Nephron (organoid): ENCODE measurements at regions not wholly inside any gene's neighbourhood (a gene's known extent, or its start where the extent isn't known, plus 50 kb on each side); places are given as distances from the start of the nearest gene placed in this dataset.

Experiments
- H3K27ac Mint-ChIP-seq, 3 experiments: 2 replicates each; pipeline ENCODE4 v1.8.0; 2020; ENCODE audit warnings: mixed read lengths in 3 of 3, mild to moderate bottlenecking in 2 of 3, moderate library complexity in 1 of 3
- H3K27me3 Mint-ChIP-seq: 2 replicates; pipeline ENCODE4 v1.8.0; 2021; ENCODE audit warnings: low read depth, mild to moderate bottlenecking, moderate library complexity, mixed read lengths
- H3K36me3 Mint-ChIP-seq: 2 replicates; pipeline ENCODE4 v1.8.0; 2020; ENCODE audit warnings: low read depth, mixed read lengths
- H3K4me1 Mint-ChIP-seq: 2 replicates; pipeline ENCODE4 v1.8.0; 2020; ENCODE audit warnings: mixed read lengths
- H3K4me3 Mint-ChIP-seq, 3 experiments: 2 replicates each; pipeline ENCODE4 v1.8.0; 2020; ENCODE audit warnings: mild to moderate bottlenecking in 3 of 3, mixed read lengths in 3 of 3, moderate library complexity in 2 of 3
- H3K9me3 Mint-ChIP-seq: 2 replicates; pipeline ENCODE4 v1.8.0; 2020; ENCODE audit warnings: mixed read lengths
- CTCF ChIP-seq, 3 experiments: fragments of 200-600 bp; sonication (generic); IDR thresholded peaks; one replicate each; pipeline ENCODE4 v1.5.0; 2021; ENCODE audit warnings: antibody characterized with exemption in 3 of 3; ENCODE audit not compliant: unreplicated experiment in 3 of 3

GRCh38 chr15:23514484-23514883, 51.0 kb upstream of the MKRN3 start:
- Mint-ChIP-seq H3K27me3 (no peaks in the 10 kb centered on the region), H3K4me1 (no peaks in the 10 kb centered on the region), H3K36me3 (no peaks in the 10 kb centered on the region), H3K27ac (no peak overlapping the region), H3K4me3 (no peak overlapping the region), H3K9me3 (peaks cover 14% of the 10 kb centered on the region)
- TF ChIP-seq CTCF (IDR thresholded peaks at IDR 0.05; ENCODE audit: unreplicated experiment in 3 of 3): no peak

DNA sequence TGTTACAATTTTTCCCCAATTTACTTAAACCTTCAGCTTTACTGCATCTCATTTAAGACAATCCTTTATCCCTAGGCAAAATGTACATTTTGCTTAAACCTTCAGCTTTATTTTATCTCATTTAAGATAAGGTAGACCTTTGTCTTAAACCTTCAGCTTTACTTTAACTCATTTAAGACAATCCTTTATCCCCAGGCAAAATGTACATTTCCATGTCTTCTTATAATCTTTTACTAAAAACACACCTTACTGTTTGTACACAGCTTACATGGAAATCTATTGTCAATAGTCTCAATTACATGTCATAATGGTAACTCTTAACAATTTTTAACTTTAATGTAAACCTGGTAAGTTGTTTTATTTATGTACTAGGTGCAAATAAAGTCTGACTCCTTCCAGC, 58.7 kb upstream of the MKRN3 start:
- H3K4me3 Mint-ChIP-seq: no peak overlapping the region
- no peaks in the 10 kb centered on the region for H3K36me3 Mint-ChIP-seq
- TF ChIP-seq CTCF (IDR thresholded peaks at IDR 0.05; ENCODE audit: unreplicated experiment in 3 of 3): no peak
- no peak overlapping the region for H3K27ac Mint-ChIP-seq
- H3K4me1 Mint-ChIP-seq: no peaks in the 10 kb centered on the region
- H3K9me3 Mint-ChIP-seq: peaks cover 18% of the 10 kb centered on the region
- no peaks in the 10 kb centered on the region for H3K27me3 Mint-ChIP-seq

DNA sequence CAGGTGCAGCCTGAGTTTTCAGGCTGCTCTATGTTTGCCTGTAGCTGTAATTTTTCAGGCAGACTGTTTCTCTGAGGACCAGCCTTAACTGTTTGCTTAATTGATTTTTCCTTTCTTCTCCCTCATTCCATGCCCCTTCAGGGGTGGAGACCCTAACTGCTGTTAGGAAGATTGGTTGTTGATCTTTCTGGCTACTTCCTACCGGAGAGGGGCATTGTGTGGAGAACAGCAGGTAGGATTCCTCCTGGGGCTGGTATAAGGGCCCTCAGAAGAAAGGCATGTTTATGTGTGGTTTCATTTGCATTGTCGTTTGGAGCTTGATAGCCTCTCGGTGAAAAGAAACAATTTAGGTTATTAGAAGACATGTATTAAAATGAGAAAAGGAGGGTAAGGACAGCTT, 56.9 kb upstream of the GOLGA6L2 start:
- Mint-ChIP-seq H3K4me3 (no peak overlapping the region), H3K27ac (no peak overlapping the region), H3K27me3 (no peaks in the 10 kb centered on the region), H3K9me3 (peaks cover 14% of the 10 kb centered on the region), H3K36me3 (no peaks in the 10 kb centered on the region), H3K4me1 (no peaks in the 10 kb centered on the region)
- no peak for TF ChIP-seq CTCF (IDR thresholded peaks at IDR 0.05; ENCODE audit: unreplicated experiment in 3 of 3)

- Mint-ChIP-seq H3K4me1 (no peaks in the 10 kb centered on the region), H3K27ac (no peak overlapping the region), H3K9me3 (peaks cover 14% of the 10 kb centered on the region), H3K27me3 (no peaks in the 10 kb centered on the region), H3K36me3 (no peaks in the 10 kb centered on the region), H3K4me3 (no peak overlapping the region)
- TF ChIP-seq CTCF (IDR thresholded peaks at IDR 0.05; ENCODE audit: unreplicated experiment in 3 of 3): no peak
Observed at GRCh38 chr15:23503576-23503975, 56.5 kb upstream of the GOLGA6L2 start.

DNA sequence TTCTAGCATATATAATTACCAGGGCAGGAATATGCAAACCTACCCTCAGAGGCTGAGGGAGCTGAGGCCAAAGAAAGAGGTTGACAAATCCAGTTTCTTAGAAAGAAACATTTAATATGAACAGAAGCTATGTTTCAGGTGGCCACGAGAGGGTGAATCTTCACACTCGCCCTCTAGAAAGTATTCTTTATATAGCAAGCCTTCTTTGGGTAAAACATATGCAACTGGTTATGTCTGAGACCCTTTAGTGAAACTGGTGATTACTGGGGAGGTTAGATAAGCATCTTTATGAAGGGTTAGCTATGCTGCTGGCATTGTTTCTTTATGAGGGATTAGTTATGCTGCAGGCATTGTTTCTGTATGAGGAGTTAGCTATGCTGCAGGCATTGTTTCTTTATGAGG, 50.7 kb upstream of the GOLGA6L2 start:
- Mint-ChIP-seq H3K27ac (no peak overlapping the region), H3K36me3 (no peaks in the 10 kb centered on the region), H3K9me3 (peaks cover 12% of the 10 kb centered on the region)

More for the DNA sequence above, 50.7 kb upstream of the GOLGA6L2 start:
- no peaks in the 10 kb centered on the region for H3K4me1 Mint-ChIP-seq
- H3K4me3 Mint-ChIP-seq: no peak overlapping the region
- peak in 2 of 3 experiments; percentile 17 to 26 for TF ChIP-seq CTCF (IDR thresholded peaks at IDR 0.05; ENCODE audit: unreplicated experiment in 3 of 3)
- no peaks in the 10 kb centered on the region for H3K27me3 Mint-ChIP-seq
